Stomach (tissue), 4 donors: ENCODE measurements at regions not wholly inside any gene's neighbourhood (a gene's known extent, or its start where the extent isn't known, plus 50 kb on each side); places are given as distances from the start of the nearest gene placed in this dataset.

Experiments
- POLR2A ChIP-seq, 4 donors: fragments of 450-650 bp; IDR thresholded peaks; one replicate each; pipeline ENCODE4 v1.6.1; 2016; ENCODE audit warnings: antibody characterized with exemption in 4 of 4, control low read depth in 2 of 4, mild to moderate bottlenecking in 1 of 4, moderate library complexity in 1 of 4
- TF ChIP-seq, protein P1 (sequence below), 7 experiments: fragments of 450-650 bp in 4 of 7; fragments of 200-600 bp in 3 of 7; sonication (generic) in 3 of 7; IDR thresholded peaks; one replicate each; pipeline ENCODE4 v1.5.1; 2016 to 2019; ENCODE audit warnings: antibody characterized with exemption in 7 of 7, control low read depth in 2 of 7, mild to moderate bottlenecking in 1 of 7

DNA sequence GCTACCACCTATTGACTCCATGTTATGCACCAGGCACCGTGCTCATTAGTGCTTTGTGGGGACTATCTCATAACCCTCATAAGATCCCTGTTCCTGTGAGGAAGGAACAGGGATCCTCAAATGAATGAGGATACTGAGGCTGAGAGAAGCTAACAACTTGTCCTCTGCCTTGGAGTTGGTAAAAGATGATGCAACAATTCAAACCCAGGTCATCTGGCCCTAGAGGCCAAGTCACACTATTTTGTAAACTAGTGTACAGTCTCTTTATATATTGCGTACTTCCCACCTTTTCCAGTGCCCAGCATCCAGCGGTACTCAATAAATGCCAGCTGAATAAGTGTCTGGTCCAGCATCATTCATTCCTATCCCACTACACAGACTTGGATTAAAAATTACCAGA is 92.6 kb downstream of the RCN1 start:
- TF ChIP-seq, protein P1, sequence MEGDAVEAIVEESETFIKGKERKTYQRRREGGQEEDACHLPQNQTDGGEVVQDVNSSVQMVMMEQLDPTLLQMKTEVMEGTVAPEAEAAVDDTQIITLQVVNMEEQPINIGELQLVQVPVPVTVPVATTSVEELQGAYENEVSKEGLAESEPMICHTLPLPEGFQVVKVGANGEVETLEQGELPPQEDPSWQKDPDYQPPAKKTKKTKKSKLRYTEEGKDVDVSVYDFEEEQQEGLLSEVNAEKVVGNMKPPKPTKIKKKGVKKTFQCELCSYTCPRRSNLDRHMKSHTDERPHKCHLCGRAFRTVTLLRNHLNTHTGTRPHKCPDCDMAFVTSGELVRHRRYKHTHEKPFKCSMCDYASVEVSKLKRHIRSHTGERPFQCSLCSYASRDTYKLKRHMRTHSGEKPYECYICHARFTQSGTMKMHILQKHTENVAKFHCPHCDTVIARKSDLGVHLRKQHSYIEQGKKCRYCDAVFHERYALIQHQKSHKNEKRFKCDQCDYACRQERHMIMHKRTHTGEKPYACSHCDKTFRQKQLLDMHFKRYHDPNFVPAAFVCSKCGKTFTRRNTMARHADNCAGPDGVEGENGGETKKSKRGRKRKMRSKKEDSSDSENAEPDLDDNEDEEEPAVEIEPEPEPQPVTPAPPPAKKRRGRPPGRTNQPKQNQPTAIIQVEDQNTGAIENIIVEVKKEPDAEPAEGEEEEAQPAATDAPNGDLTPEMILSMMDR (IDR thresholded peaks at IDR 0.05): no peak
- no peak for TF ChIP-seq POLR2A (IDR thresholded peaks at IDR 0.05)
